C4-2B (cell line): ENCODE measurements at regions not wholly inside any gene's neighbourhood (a gene's known extent, or its start where the extent isn't known, plus 50 kb on each side); places are given as distances from the start of the nearest gene placed in this dataset.

Experiments used
- H3K27ac ChIP-seq: fragments of 450-650 bp; 2 replicates; pipeline ENCODE4 v1.5.1; 2017
- ZFX ChIP-seq: fragments of 450-650 bp; IDR thresholded peaks from 2 replicates; pipeline ENCODE4 v1.6.1; 2017
- TF ChIP-seq, protein P1 (sequence below): fragments of 450-650 bp; conservative IDR thresholded peaks from 2 replicates; pipeline ENCODE4 v1.5.1; 2017; ENCODE audit warnings: mild to moderate bottlenecking

DNA sequence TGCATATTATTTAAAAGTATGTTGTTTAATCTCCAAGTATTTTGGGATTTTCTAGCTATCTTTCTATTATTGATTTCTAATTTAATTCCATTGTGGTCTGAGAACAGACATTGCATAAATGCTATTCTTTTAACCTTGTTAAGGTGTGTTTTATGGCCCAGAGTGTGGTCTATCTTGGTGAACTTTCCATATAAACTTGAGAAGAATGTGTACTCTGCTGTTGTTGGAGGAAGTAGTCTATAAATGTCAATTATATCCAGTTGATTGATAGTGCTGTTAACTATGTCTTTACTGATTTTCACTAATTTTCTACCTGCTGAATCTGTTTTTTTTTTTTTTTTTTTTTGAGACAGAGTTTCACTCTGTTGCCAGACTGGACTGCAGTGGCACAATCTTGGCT, 180.9 kb downstream of the ZNF621 start:
- no peak overlapping the region for H3K27ac ChIP-seq
- TF ChIP-seq, protein P1, sequence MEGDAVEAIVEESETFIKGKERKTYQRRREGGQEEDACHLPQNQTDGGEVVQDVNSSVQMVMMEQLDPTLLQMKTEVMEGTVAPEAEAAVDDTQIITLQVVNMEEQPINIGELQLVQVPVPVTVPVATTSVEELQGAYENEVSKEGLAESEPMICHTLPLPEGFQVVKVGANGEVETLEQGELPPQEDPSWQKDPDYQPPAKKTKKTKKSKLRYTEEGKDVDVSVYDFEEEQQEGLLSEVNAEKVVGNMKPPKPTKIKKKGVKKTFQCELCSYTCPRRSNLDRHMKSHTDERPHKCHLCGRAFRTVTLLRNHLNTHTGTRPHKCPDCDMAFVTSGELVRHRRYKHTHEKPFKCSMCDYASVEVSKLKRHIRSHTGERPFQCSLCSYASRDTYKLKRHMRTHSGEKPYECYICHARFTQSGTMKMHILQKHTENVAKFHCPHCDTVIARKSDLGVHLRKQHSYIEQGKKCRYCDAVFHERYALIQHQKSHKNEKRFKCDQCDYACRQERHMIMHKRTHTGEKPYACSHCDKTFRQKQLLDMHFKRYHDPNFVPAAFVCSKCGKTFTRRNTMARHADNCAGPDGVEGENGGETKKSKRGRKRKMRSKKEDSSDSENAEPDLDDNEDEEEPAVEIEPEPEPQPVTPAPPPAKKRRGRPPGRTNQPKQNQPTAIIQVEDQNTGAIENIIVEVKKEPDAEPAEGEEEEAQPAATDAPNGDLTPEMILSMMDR: no peak
- TF ChIP-seq ZFX: no peak

DNA sequence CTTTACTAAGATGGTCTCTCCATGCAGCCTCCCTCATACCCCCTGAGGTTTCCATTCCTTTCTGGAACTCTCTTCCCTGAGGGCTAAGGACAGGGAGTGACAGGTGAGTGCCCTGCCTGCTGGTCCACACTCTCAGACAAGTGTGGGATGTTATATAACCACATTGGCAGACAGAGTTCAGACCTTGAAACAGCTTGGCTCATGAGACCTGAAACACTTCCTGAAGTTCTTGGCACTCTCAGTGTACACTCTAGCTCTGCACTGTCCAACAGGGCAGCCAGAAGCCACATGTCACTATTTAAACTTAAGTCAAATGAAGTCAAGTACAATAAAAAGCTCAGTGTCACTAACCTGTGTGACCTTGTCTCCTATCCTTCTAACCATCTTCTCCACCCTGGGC, 188.5 kb downstream of the ZNF621 start:
- TF ChIP-seq ZFX: no peak
- TF ChIP-seq, protein P1: no peak
- no peak overlapping the region for H3K27ac ChIP-seq

DNA sequence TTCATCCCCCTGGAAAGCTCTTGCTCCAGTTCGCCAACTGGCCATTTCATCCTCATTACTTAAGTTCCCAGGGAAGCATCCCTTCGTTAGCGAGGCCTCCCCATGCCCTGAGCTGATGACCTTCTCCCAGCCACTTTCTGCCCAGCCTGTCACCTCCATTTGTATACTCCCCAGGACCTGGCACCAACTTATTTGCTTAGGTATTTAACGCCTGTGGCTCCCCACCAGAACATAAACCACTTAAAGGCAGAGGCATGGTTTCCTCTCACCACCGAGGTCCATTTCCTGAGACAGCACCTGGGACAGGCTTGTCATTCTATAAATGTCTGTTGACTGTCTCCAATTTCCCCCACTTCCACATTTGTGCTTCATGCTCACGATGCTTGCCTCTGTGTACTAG, 189.0 kb downstream of the ZNF621 start:
- no peak overlapping the region for H3K27ac ChIP-seq
- TF ChIP-seq, protein P1: no peak
- no peak for TF ChIP-seq ZFX

DNA sequence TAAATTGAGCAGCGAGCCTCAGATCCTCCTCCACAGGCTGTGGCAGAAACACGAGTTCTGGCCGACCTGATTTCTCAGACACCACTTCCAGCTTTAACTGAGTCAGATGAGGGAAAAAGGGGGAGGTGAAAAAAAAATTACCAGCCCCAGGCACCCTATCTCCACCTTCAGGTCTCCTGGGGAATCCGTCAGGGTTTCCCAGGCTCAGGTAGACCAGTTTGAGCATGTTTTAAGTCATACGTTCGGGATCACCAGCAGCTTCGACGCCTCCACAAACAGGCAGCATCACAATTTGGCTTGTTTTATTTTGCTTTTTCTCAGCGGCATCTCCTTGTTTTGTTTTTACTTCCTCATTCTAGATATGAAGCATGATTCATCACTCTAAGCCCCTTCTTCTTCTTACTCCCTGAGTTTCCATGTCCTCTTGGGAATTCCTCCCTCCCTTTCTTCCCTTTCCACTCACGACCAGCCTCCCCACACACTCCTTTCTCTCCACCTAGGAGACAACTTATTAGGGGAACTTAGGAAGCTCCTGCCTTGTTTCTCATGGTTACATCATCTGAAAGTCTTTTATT, 190.1 kb downstream of the ZNF621 start:
- TF ChIP-seq, protein P1: no peak
- no peak for TF ChIP-seq ZFX
- H3K27ac ChIP-seq: no peak overlapping the region

DNA sequence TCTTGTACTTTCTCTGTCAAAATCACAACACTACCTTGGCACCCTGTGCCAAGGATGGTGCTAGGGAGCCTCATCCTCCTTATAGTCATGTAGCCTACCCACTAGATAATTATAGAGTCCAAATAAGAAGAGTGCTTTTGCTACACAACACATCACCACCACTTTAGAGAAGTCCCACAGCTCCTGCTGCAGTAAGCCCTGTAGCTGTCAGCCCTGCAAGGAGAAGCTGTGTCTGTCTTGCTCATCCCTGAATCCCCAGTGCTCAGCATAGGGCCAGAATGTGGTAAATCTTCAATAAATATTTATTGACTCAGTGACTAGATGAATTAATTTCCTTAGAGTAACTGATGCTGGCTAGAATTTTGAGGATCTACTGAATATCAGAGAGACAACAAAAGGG, 190.8 kb downstream of the ZNF621 start:
- TF ChIP-seq ZFX: no peak
- TF ChIP-seq, protein P1: no peak
- no peak overlapping the region for H3K27ac ChIP-seq

DNA sequence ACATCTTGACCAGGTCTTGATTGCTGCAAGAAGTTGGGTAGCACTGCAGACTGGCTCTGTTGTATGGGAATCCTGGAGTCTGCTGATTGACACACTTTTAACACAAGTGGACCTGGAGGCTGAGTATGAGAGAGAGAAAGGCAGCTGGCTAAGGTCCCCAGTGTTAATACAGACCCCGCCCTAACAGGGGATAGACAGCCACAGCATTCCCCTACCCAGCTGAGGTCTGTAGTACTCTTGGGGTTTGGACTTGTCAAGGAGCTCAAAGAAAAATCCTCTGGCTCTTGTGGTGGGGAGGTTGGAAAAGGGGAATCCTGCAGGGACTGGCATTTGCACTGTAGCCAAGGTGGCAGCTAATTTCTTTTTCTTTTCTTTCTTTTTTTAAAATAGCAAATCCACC, 192.7 kb downstream of the ZNF621 start:
- TF ChIP-seq ZFX: no peak
- TF ChIP-seq, protein P1: no peak
- no peak overlapping the region for H3K27ac ChIP-seq

DNA sequence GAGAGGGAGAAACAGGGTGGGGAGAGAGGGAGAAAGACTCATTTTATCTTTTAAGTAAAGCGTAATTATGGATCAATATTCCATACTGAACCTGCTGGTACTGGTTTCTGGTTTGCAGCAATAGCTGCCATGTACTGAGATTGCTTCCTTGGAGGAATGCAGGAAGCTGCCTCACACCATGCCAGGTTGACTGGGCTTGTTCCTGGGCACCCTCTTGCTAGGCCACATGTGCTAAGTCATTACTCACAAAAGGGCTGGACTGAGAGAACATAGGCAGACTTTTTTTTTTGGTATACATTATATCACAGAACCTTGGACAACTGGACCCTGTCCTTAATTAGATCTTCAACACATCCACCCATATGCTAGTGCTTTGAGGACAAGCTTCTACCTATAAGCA, 193.4 kb downstream of the ZNF621 start:
- TF ChIP-seq ZFX: no peak
- TF ChIP-seq, protein P1: no peak
- no peak overlapping the region for H3K27ac ChIP-seq
